SK-N-SH (cell line): ENCODE measurements at regions not wholly inside any gene's neighbourhood (a gene's known extent, or its start where the extent isn't known, plus 50 kb on each side); places are given as distances from the start of the nearest gene placed in this dataset.

Source experiments
- CTCF ChIP-seq: fragments of 200-600 bp; sonication (generic); IDR thresholded peaks from 2 replicates; pipeline ENCODE4 v1.6.1; 2017; ENCODE audit warnings: antibody characterized with exemption, mild to moderate bottlenecking, moderate library complexity
- EP300 ChIP-seq, 2 experiments: IDR thresholded peaks; 2 replicates each; pipeline versions ENCODE4 v1.4.0 to v1.6.1; 2012; ENCODE audit warnings: borderline replicate concordance in 1 of 2, low read depth in 1 of 2, low read length in 1 of 2
- MAX ChIP-seq: IDR thresholded peaks from 2 replicates; pipeline ENCODE4 v1.4.0; 2012; ENCODE audit warnings: low read depth
- TAF1 ChIP-seq: IDR thresholded peaks from 2 replicates; pipeline ENCODE4 v1.6.1; 2012; ENCODE audit warnings: low read depth, mild to moderate bottlenecking, low read length, moderate library complexity, borderline replicate concordance

- TF ChIP-seq MAX (no peak), CTCF (no peak), EP300 (IDR thresholded peaks at IDR 0.05; ENCODE audit: borderline replicate concordance in 1 of 2, low read depth in 1 of 2, low read length in 1 of 2) (no peak), TAF1 (no peak)
Measured at GRCh38 chr10:53701213-53701612, 928.6 kb upstream of the MBL2 start.
